ENCODE measurements at regions not wholly inside any gene's neighbourhood (a gene's known extent, or its start where the extent isn't known, plus 50 kb on each side); places are given as distances from the start of the nearest gene placed in this dataset.
A peak's percentile ranks its signal among the peaks of the same experiment; 100 is the strongest.
"Not testable (repeated sequence)": the region's sequence is repeated elsewhere in the genome, so short reads cannot be mapped to it uniquely, and the experiment has no call there.

- not testable (repeated sequence) for H3K4me3 ChIP-seq (ENCODE audit: low read length in 2 of 2); H3K4ac ChIP-seq (ENCODE audit: low read length); H3K4me2 ChIP-seq (ENCODE audit: insufficient read depth, low read length, poor library complexity, severe bottlenecking); H3K23ac ChIP-seq (ENCODE audit: low read depth, low read length, poor library complexity); H3K36me3 ChIP-seq (replicated peaks in 1 of 2; ENCODE audit: control insufficient read depth in 2 of 2, insufficient read depth in 2 of 2, low read length in 2 of 2); H3K9me3 ChIP-seq (replicated peaks in 1 of 2; ENCODE audit: control insufficient read depth in 2 of 2, insufficient read depth in 1 of 2, low read depth in 1 of 2, low read length in 2 of 2); H3K14ac ChIP-seq (ENCODE audit: low read length); H2BK120ac ChIP-seq (ENCODE audit: low read depth, low read length); H2BK12ac ChIP-seq (ENCODE audit: low read length); H3K9ac ChIP-seq (ENCODE audit: low read depth, low read length, poor library complexity); H2AK5ac ChIP-seq (ENCODE audit: low read depth, low read length); H3K4me1 ChIP-seq (ENCODE audit: control insufficient read depth in 2 of 2, insufficient read depth in 1 of 2, low read depth in 1 of 2, low read length in 2 of 2); H2BK5ac ChIP-seq (ENCODE audit: low read length); H4K8ac ChIP-seq (ENCODE audit: low read depth, low read length); H2BK15ac ChIP-seq (ENCODE audit: low read length); H2AFZ ChIP-seq (ENCODE audit: low read length); DNase-seq (ENCODE audit: low spot score); H3K27ac ChIP-seq (replicated peaks; ENCODE audit: low read length); H3K27me3 ChIP-seq (ENCODE audit: control insufficient read depth in 3 of 3, insufficient read depth in 3 of 3, low read depth in 1 of 3, low read length in 3 of 3); H3K18ac ChIP-seq (ENCODE audit: low read length); H3K79me1 ChIP-seq (ENCODE audit: low read depth, low read length); H4K91ac ChIP-seq (ENCODE audit: low read depth, low read length, poor library complexity)
- no CpG with 5 or more reads among the region's 6 CpGs for WGBS, 2 donors (ENCODE audit: extremely low coverage in 2 of 2, insufficient read length in 2 of 2, insufficient replicate concordance in 1 of 2)
Measured at GRCh38 chr5:62233083-62234046, 72.6 kb upstream of the KIF2A start.

GRCh38 chr5:62236593-62236992, 69.4 kb upstream of the KIF2A start:
- not testable (repeated sequence) for H2BK15ac ChIP-seq (ENCODE audit: low read length); H3K23ac ChIP-seq (ENCODE audit: low read depth, low read length, poor library complexity); H2BK12ac ChIP-seq (ENCODE audit: low read length); H3K18ac ChIP-seq (ENCODE audit: low read length); H3K27ac ChIP-seq (replicated peaks; ENCODE audit: low read length); H4K91ac ChIP-seq (ENCODE audit: low read depth, low read length, poor library complexity); H2BK5ac ChIP-seq (ENCODE audit: low read length); H4K8ac ChIP-seq (ENCODE audit: low read depth, low read length); H3K79me1 ChIP-seq (ENCODE audit: low read depth, low read length); H3K27me3 ChIP-seq (ENCODE audit: control insufficient read depth in 3 of 3, insufficient read depth in 3 of 3, low read depth in 1 of 3, low read length in 3 of 3); H3K4me3 ChIP-seq (ENCODE audit: low read length in 2 of 2); H3K36me3 ChIP-seq (replicated peaks in 1 of 2; ENCODE audit: control insufficient read depth in 2 of 2, insufficient read depth in 2 of 2, low read length in 2 of 2); H3K4me1 ChIP-seq (ENCODE audit: control insufficient read depth in 2 of 2, insufficient read depth in 1 of 2, low read depth in 1 of 2, low read length in 2 of 2); H2BK120ac ChIP-seq (ENCODE audit: low read depth, low read length); H3K14ac ChIP-seq (ENCODE audit: low read length); H3K4ac ChIP-seq (ENCODE audit: low read length); H3K9me3 ChIP-seq (replicated peaks in 1 of 2; ENCODE audit: control insufficient read depth in 2 of 2, insufficient read depth in 1 of 2, low read depth in 1 of 2, low read length in 2 of 2); H3K9ac ChIP-seq (ENCODE audit: low read depth, low read length, poor library complexity); DNase-seq (ENCODE audit: low spot score); H3K4me2 ChIP-seq (ENCODE audit: insufficient read depth, low read length, poor library complexity, severe bottlenecking); H2AK5ac ChIP-seq (ENCODE audit: low read depth, low read length)
- H2AFZ ChIP-seq (ENCODE audit: low read length): peak overlapping the region; percentile 40
- WGBS, 2 donors (ENCODE audit: extremely low coverage in 2 of 2, insufficient read length in 2 of 2, insufficient replicate concordance in 1 of 2): no CpG with 5 or more reads among the region's 7 CpGs

- not testable (repeated sequence) for H2AK5ac ChIP-seq (ENCODE audit: low read depth, low read length); H3K79me1 ChIP-seq (ENCODE audit: low read depth, low read length); H3K27ac ChIP-seq (replicated peaks; ENCODE audit: low read length); H3K4me3 ChIP-seq (ENCODE audit: low read length in 2 of 2); H2BK120ac ChIP-seq (ENCODE audit: low read depth, low read length); H2BK5ac ChIP-seq (ENCODE audit: low read length); H3K23ac ChIP-seq (ENCODE audit: low read depth, low read length, poor library complexity); H3K4me2 ChIP-seq (ENCODE audit: insufficient read depth, low read length, poor library complexity, severe bottlenecking); H3K36me3 ChIP-seq (replicated peaks in 1 of 2; ENCODE audit: control insufficient read depth in 2 of 2, insufficient read depth in 2 of 2, low read length in 2 of 2); H3K14ac ChIP-seq (ENCODE audit: low read length); H3K18ac ChIP-seq (ENCODE audit: low read length); H2BK15ac ChIP-seq (ENCODE audit: low read length); H3K4ac ChIP-seq (ENCODE audit: low read length); DNase-seq (ENCODE audit: low spot score); H2AFZ ChIP-seq (ENCODE audit: low read length); H4K8ac ChIP-seq (ENCODE audit: low read depth, low read length); H3K27me3 ChIP-seq (ENCODE audit: control insufficient read depth in 3 of 3, insufficient read depth in 3 of 3, low read depth in 1 of 3, low read length in 3 of 3); H3K9ac ChIP-seq (ENCODE audit: low read depth, low read length, poor library complexity); H2BK12ac ChIP-seq (ENCODE audit: low read length); H3K4me1 ChIP-seq (ENCODE audit: control insufficient read depth in 2 of 2, insufficient read depth in 1 of 2, low read depth in 1 of 2, low read length in 2 of 2); H3K9me3 ChIP-seq (replicated peaks in 1 of 2; ENCODE audit: control insufficient read depth in 2 of 2, insufficient read depth in 1 of 2, low read depth in 1 of 2, low read length in 2 of 2); H4K91ac ChIP-seq (ENCODE audit: low read depth, low read length, poor library complexity)
- no CpG with 5 or more reads among the region's 2 CpGs for WGBS, 2 donors (ENCODE audit: extremely low coverage in 2 of 2, insufficient read length in 2 of 2, insufficient replicate concordance in 1 of 2)
Measured at GRCh38 chr5:62237944-62238343, 68.1 kb upstream of the KIF2A start.

- DNase-seq (ENCODE audit: low spot score); H3K4ac ChIP-seq (ENCODE audit: low read length); H4K8ac ChIP-seq (ENCODE audit: low read depth, low read length); H3K9ac ChIP-seq (ENCODE audit: low read depth, low read length, poor library complexity); H3K9me3 ChIP-seq (replicated peaks in 1 of 2; ENCODE audit: control insufficient read depth in 2 of 2, insufficient read depth in 1 of 2, low read depth in 1 of 2, low read length in 2 of 2); H2AK5ac ChIP-seq (ENCODE audit: low read depth, low read length); H3K23ac ChIP-seq (ENCODE audit: low read depth, low read length, poor library complexity); H3K27ac ChIP-seq (replicated peaks; ENCODE audit: low read length); H3K18ac ChIP-seq (ENCODE audit: low read length); H3K4me2 ChIP-seq (ENCODE audit: insufficient read depth, low read length, poor library complexity, severe bottlenecking); H3K79me1 ChIP-seq (ENCODE audit: low read depth, low read length); H2BK120ac ChIP-seq (ENCODE audit: low read depth, low read length); H4K91ac ChIP-seq (ENCODE audit: low read depth, low read length, poor library complexity); H2AFZ ChIP-seq (ENCODE audit: low read length); H3K27me3 ChIP-seq (ENCODE audit: control insufficient read depth in 3 of 3, insufficient read depth in 3 of 3, low read depth in 1 of 3, low read length in 3 of 3); H3K14ac ChIP-seq (ENCODE audit: low read length); H2BK5ac ChIP-seq (ENCODE audit: low read length); H3K36me3 ChIP-seq (replicated peaks in 1 of 2; ENCODE audit: control insufficient read depth in 2 of 2, insufficient read depth in 2 of 2, low read length in 2 of 2); H2BK15ac ChIP-seq (ENCODE audit: low read length); H3K4me3 ChIP-seq (ENCODE audit: low read length in 2 of 2); H2BK12ac ChIP-seq (ENCODE audit: low read length); H3K4me1 ChIP-seq (ENCODE audit: control insufficient read depth in 2 of 2, insufficient read depth in 1 of 2, low read depth in 1 of 2, low read length in 2 of 2): not testable (repeated sequence)
- no CpG with 5 or more reads among the region's 3 CpGs for WGBS, 2 donors (ENCODE audit: extremely low coverage in 2 of 2, insufficient read length in 2 of 2, insufficient replicate concordance in 1 of 2)
Measured at GRCh38 chr5:62238584-62238983, 67.4 kb upstream of the KIF2A start.
